ENCODE measurements at regions not wholly inside any gene's neighbourhood (a gene's known extent, or its start where the extent isn't known, plus 50 kb on each side); places are given as distances from the start of the nearest gene placed in this dataset.
"Not testable (repeated sequence)": the region's sequence is repeated elsewhere in the genome, so short reads cannot be mapped to it uniquely, and the experiment has no call there.

DNA sequence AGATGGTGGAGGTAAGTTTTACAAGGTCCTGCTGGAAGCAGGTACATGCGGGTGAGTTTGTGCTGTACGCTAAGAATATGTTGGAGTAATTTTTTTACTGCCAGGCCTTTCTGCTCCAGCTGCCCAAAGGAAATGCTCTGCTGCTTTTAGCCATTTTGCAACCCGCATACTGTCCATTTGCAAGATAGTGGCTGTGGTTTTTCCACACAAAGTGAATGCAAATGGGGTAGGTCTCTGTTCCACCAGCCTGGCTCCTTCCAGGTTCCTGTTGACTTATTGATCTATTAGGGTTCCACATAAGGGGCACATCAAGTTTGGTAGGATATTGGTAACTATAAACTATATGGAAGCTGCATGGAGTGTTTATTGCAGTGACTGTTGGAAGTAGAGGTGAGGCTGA lies 227.1 kb downstream of the SI start:
- no peaks in the 10 kb centered on the region for H3K4me1 ChIP-seq (ENCODE audit: control insufficient read depth, insufficient read depth, low read length, unreplicated experiment)
- H3K27me3 ChIP-seq (ENCODE audit: insufficient read depth, low read length) = no peaks in the 10 kb centered on the region
- no peaks in the 10 kb centered on the region for H3K79me2 ChIP-seq (ENCODE audit: control insufficient read depth, insufficient read depth, low read length, unreplicated experiment)
- H2AFZ ChIP-seq (ENCODE audit: low read length, unreplicated experiment) = no peak overlapping the region
- H3K36me3 ChIP-seq (ENCODE audit: insufficient read depth, low read length) = no peaks in the 10 kb centered on the region
- H3K27ac ChIP-seq (ENCODE audit: low read depth, low read length) = no peak overlapping the region
- no peak overlapping the region for H3K4me3 ChIP-seq (ENCODE audit: low read depth, low read length)

- Histone ChIP-seq H3K79me2 (ENCODE audit: control insufficient read depth, insufficient read depth, low read length, unreplicated experiment) (no peaks in the 10 kb centered on the region), H3K4me1 (ENCODE audit: control insufficient read depth, insufficient read depth, low read length, unreplicated experiment) (no peaks in the 10 kb centered on the region), H3K27ac (ENCODE audit: low read depth, low read length) (no peak overlapping the region), H3K36me3 (ENCODE audit: insufficient read depth, low read length) (no peaks in the 10 kb centered on the region), H3K27me3 (ENCODE audit: insufficient read depth, low read length) (no peaks in the 10 kb centered on the region), H3K4me3 (ENCODE audit: low read depth, low read length) (no peak overlapping the region), H2AFZ (ENCODE audit: low read length, unreplicated experiment) (no peak overlapping the region)
Measured at GRCh38 chr3:164848923-164849322, 229.4 kb downstream of the SI start.

DNA sequence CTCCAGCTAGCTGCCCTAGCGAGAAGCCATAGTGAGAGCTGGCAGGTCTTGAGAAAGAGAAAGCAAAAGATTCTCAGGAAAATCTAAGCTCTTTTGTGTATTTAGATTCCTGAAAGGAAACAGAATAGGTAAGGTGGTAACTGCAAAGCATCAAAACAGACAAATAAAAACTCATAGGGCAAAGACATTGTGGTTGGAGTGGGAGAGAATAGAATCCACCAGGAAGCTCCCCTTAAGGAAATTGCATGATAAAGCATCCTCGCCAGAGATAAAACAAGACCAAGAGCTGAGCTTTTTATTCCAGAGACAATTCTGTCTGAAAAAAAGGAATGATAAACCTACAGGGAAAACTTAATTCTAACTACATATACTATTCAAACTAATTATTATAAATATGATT lies 232.6 kb downstream of the SI start:
- Histone ChIP-seq H3K79me2 (ENCODE audit: control insufficient read depth, insufficient read depth, low read length, unreplicated experiment) (no peaks in the 10 kb centered on the region), H3K27ac (ENCODE audit: low read depth, low read length) (no peak overlapping the region), H2AFZ (ENCODE audit: low read length, unreplicated experiment) (no peak overlapping the region), H3K27me3 (ENCODE audit: insufficient read depth, low read length) (no peaks in the 10 kb centered on the region), H3K36me3 (ENCODE audit: insufficient read depth, low read length) (no peaks in the 10 kb centered on the region), H3K4me3 (ENCODE audit: low read depth, low read length) (no peak overlapping the region), H3K4me1 (ENCODE audit: control insufficient read depth, insufficient read depth, low read length, unreplicated experiment) (no peaks in the 10 kb centered on the region)

DNA sequence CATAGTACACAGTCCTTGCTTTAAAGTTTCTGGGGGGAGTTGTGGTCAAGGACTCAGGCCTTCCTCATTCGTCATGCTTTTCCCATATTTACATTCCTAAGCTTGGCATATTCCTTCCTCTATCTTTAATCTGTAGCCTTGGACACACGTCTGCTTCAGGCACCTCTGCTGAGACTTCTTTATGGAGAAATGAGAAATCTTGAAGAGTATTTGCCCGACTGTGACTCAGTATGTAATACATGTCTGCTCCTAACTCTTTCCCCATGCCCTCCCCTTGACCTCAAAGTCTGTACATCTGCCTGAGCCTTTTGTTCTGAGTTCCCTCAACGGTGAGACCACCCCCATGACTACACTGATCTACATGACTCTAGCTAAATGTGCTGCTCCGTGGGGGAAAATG lies 246.1 kb downstream of the SI start:
- Histone ChIP-seq H3K79me2 (ENCODE audit: control insufficient read depth, insufficient read depth, low read length, unreplicated experiment) (no peaks in the 10 kb centered on the region), H3K4me1 (ENCODE audit: control insufficient read depth, insufficient read depth, low read length, unreplicated experiment) (no peaks in the 10 kb centered on the region), H3K36me3 (ENCODE audit: insufficient read depth, low read length) (no peaks in the 10 kb centered on the region), H3K27ac (ENCODE audit: low read depth, low read length) (no peak overlapping the region), H3K27me3 (ENCODE audit: insufficient read depth, low read length) (no peaks in the 10 kb centered on the region), H3K4me3 (ENCODE audit: low read depth, low read length) (no peak overlapping the region), H2AFZ (ENCODE audit: low read length, unreplicated experiment) (no peak overlapping the region)

- no peaks in the 10 kb centered on the region for H3K27me3 ChIP-seq (ENCODE audit: insufficient read depth, low read length)
- no peak overlapping the region for H3K27ac ChIP-seq (ENCODE audit: low read depth, low read length)
- no peak overlapping the region for H2AFZ ChIP-seq (ENCODE audit: low read length, unreplicated experiment)
- H3K36me3 ChIP-seq (ENCODE audit: insufficient read depth, low read length) = no peaks in the 10 kb centered on the region
- no peak overlapping the region for H3K4me3 ChIP-seq (ENCODE audit: low read depth, low read length)
- H3K79me2 ChIP-seq (ENCODE audit: control insufficient read depth, insufficient read depth, low read length, unreplicated experiment) = no peaks in the 10 kb centered on the region
- H3K4me1 ChIP-seq (ENCODE audit: control insufficient read depth, insufficient read depth, low read length, unreplicated experiment) = no peaks in the 10 kb centered on the region
Measured at GRCh38 chr3:164818318-164818717, 260.0 kb downstream of the SI start.

GRCh38 chr3:164814106-164814505 lies 264.2 kb downstream of the SI start:
- H3K79me2 ChIP-seq (ENCODE audit: control insufficient read depth, insufficient read depth, low read length, unreplicated experiment) = no peaks in the 10 kb centered on the region
- H3K4me1 ChIP-seq (ENCODE audit: control insufficient read depth, insufficient read depth, low read length, unreplicated experiment) = no peaks in the 10 kb centered on the region
- no peaks in the 10 kb centered on the region for H3K36me3 ChIP-seq (ENCODE audit: insufficient read depth, low read length)
- no peak overlapping the region for H2AFZ ChIP-seq (ENCODE audit: low read length, unreplicated experiment)
- no peaks in the 10 kb centered on the region for H3K27me3 ChIP-seq (ENCODE audit: insufficient read depth, low read length)
- no peak overlapping the region for H3K27ac ChIP-seq (ENCODE audit: low read depth, low read length)
- no peak overlapping the region for H3K4me3 ChIP-seq (ENCODE audit: low read depth, low read length)

DNA sequence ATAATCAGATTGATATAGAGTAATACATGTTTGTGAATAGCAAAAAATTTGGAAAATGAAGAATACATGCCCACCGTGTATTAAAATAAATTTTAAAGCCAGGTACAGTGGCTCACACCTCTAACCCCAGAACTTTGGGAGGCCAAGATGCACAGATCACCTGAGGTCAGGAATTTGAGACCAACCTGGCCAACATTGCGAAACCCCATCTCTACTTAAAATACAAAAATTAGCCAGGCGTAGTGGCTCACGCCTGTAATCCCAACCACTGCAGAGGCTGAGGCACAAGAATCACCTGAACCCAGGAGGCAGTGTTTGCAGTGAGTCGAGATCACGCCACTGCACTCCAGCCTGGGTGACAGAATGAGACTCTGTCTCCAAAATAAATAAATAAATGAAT lies 266.3 kb downstream of the SI start:
- H3K4me1 ChIP-seq (ENCODE audit: control insufficient read depth, insufficient read depth, low read length, unreplicated experiment) = no peaks in the 10 kb centered on the region
- no peaks in the 10 kb centered on the region for H3K36me3 ChIP-seq (ENCODE audit: insufficient read depth, low read length)
- H2AFZ ChIP-seq (ENCODE audit: low read length, unreplicated experiment) = no peak overlapping the region
- no peak overlapping the region for H3K27ac ChIP-seq (ENCODE audit: low read depth, low read length)
- no peaks in the 10 kb centered on the region for H3K79me2 ChIP-seq (ENCODE audit: control insufficient read depth, insufficient read depth, low read length, unreplicated experiment)
- no peak overlapping the region for H3K4me3 ChIP-seq (ENCODE audit: low read depth, low read length)
- H3K27me3 ChIP-seq (ENCODE audit: insufficient read depth, low read length) = no peaks in the 10 kb centered on the region

- no peak overlapping the region for H2AFZ ChIP-seq (ENCODE audit: low read length, unreplicated experiment)
Measured at GRCh38 chr3:164806188-164806587, 272.1 kb downstream of the SI start.

GRCh38 chr3:164794099-164794498 lies 284.2 kb downstream of the SI start:
- no peak overlapping the region for H2AFZ ChIP-seq (ENCODE audit: low read length, unreplicated experiment)
- no peak overlapping the region for H3K27ac ChIP-seq (ENCODE audit: low read depth, low read length)
- H3K27me3 ChIP-seq (ENCODE audit: insufficient read depth, low read length) = no peaks in the 10 kb centered on the region
- no peaks in the 10 kb centered on the region for H3K4me1 ChIP-seq (ENCODE audit: control insufficient read depth, insufficient read depth, low read length, unreplicated experiment)
- no peaks in the 10 kb centered on the region for H3K36me3 ChIP-seq (ENCODE audit: insufficient read depth, low read length)
- H3K79me2 ChIP-seq (ENCODE audit: control insufficient read depth, insufficient read depth, low read length, unreplicated experiment) = no peaks in the 10 kb centered on the region
- no peak overlapping the region for H3K4me3 ChIP-seq (ENCODE audit: low read depth, low read length)

More at GRCh38 chr3:164806188-164806587, 272.1 kb downstream of the SI start:
- Histone ChIP-seq H3K79me2 (ENCODE audit: control insufficient read depth, insufficient read depth, low read length, unreplicated experiment) (no peaks in the 10 kb centered on the region), H3K36me3 (ENCODE audit: insufficient read depth, low read length) (no peaks in the 10 kb centered on the region), H3K4me3 (ENCODE audit: low read depth, low read length) (no peak overlapping the region), H3K4me1 (ENCODE audit: control insufficient read depth, insufficient read depth, low read length, unreplicated experiment) (no peaks in the 10 kb centered on the region), H3K27me3 (ENCODE audit: insufficient read depth, low read length) (no peaks in the 10 kb centered on the region), H3K27ac (ENCODE audit: low read depth, low read length) (no peak overlapping the region)

GRCh38 chr3:164791263-164791662 lies 287.0 kb downstream of the SI start:
- Histone ChIP-seq H3K27me3 (ENCODE audit: insufficient read depth, low read length) (no peaks in the 10 kb centered on the region), H3K4me3 (ENCODE audit: low read depth, low read length) (no peak overlapping the region), H3K4me1 (ENCODE audit: control insufficient read depth, insufficient read depth, low read length, unreplicated experiment) (no peaks in the 10 kb centered on the region), H2AFZ (ENCODE audit: low read length, unreplicated experiment) (no peak overlapping the region), H3K79me2 (ENCODE audit: control insufficient read depth, insufficient read depth, low read length, unreplicated experiment) (no peaks in the 10 kb centered on the region), H3K36me3 (ENCODE audit: insufficient read depth, low read length) (no peaks in the 10 kb centered on the region), H3K27ac (ENCODE audit: low read depth, low read length) (no peak overlapping the region)

- not testable (repeated sequence) for H3K4me1 ChIP-seq (ENCODE audit: control insufficient read depth, insufficient read depth, low read length, unreplicated experiment); H3K4me3 ChIP-seq (ENCODE audit: low read depth, low read length); H3K27me3 ChIP-seq (ENCODE audit: insufficient read depth, low read length); H3K36me3 ChIP-seq (ENCODE audit: insufficient read depth, low read length); H2AFZ ChIP-seq (ENCODE audit: low read length, unreplicated experiment); H3K27ac ChIP-seq (ENCODE audit: low read depth, low read length); H3K79me2 ChIP-seq (ENCODE audit: control insufficient read depth, insufficient read depth, low read length, unreplicated experiment)
Measured at GRCh38 chr3:164784407-164784806, 293.9 kb downstream of the SI start.

DNA sequence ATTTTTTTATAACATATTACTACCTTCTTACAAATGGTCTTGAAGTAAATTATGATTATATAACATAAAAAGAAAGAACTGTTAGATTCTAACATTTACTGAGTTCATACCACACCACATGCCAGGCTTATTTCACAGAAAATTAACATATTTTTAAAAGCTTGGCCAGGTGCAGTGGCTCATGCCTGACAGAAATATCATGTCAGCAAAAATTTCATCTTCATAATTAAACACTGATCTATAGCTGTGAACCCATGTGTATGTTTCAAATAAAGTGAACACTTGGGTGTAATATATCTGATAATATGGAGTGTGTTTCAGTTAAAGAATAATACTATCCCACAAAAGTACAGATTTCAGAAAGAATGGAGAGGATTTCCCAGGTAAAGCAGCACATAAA lies 296.5 kb downstream of the SI start:
- no peak overlapping the region for H2AFZ ChIP-seq (ENCODE audit: low read length, unreplicated experiment)
- no peak overlapping the region for H3K4me3 ChIP-seq (ENCODE audit: low read depth, low read length)
- no peaks in the 10 kb centered on the region for H3K4me1 ChIP-seq (ENCODE audit: control insufficient read depth, insufficient read depth, low read length, unreplicated experiment)
- no peaks in the 10 kb centered on the region for H3K27me3 ChIP-seq (ENCODE audit: insufficient read depth, low read length)
- no peak overlapping the region for H3K27ac ChIP-seq (ENCODE audit: low read depth, low read length)
- H3K79me2 ChIP-seq (ENCODE audit: control insufficient read depth, insufficient read depth, low read length, unreplicated experiment) = no peaks in the 10 kb centered on the region
- H3K36me3 ChIP-seq (ENCODE audit: insufficient read depth, low read length) = no peaks in the 10 kb centered on the region
